Stomach (tissue), 8 donors: ENCODE measurements at regions not wholly inside any gene's neighbourhood (a gene's known extent, or its start where the extent isn't known, plus 50 kb on each side); places are given as distances from the start of the nearest gene placed in this dataset.

ENCODE experiments used
- DNase-seq, 2 donors: peaks; one replicate each; pipeline versions ENCODE4 v3.0.0 to v3.0.0-alpha.2; 2013 to 2019
- H3K27ac ChIP-seq, 5 donors: fragments of 200-600 bp in 4 of 5; sonication (generic) in 4 of 5; one replicate each; pipeline ENCODE4 v1.5.1; 2013 to 2019; ENCODE audit warnings: mild to moderate bottlenecking in 1 of 5, moderate library complexity in 1 of 5
- H3K27me3 ChIP-seq, 3 donors: fragments of 200-600 bp; sonication (generic); one replicate each; pipeline ENCODE4 v1.5.1; 2017 to 2019; ENCODE audit warnings: mixed run types in 1 of 3
- H3K36me3 ChIP-seq, 4 donors: fragments of 200-600 bp; sonication (generic); 1 replicate in 3 of 4; 2 replicates in 1 of 4; pipeline ENCODE4 v1.5.1; 2016 to 2019
- H3K4me1 ChIP-seq, 4 donors: fragments of 200-600 bp; sonication (generic); one replicate each; pipeline ENCODE4 v1.5.1; 2016 to 2019
- H3K4me3 ChIP-seq, 4 donors: fragments of 200-600 bp; sonication (generic) in 3 of 4; one replicate each; pipeline ENCODE4 v1.5.1; 2016 to 2019; ENCODE audit warnings: mild to moderate bottlenecking in 1 of 4
- H3K9me3 ChIP-seq, 4 donors: fragments of 200-600 bp; sonication (generic); one replicate each; pipeline ENCODE4 v1.5.1; 2016 to 2019
- EP300 ChIP-seq: sonication (generic); formaldehyde crosslinking; IDR thresholded peaks from one replicate; pipeline ENCODE4 v1.6.1; 2017; ENCODE audit warnings: antibody characterized with exemption
- POLR2A ChIP-seq, 4 donors: fragments of 450-650 bp; IDR thresholded peaks; one replicate each; pipeline ENCODE4 v1.6.1; 2016; ENCODE audit warnings: antibody characterized with exemption in 4 of 4, control low read depth in 2 of 4, mild to moderate bottlenecking in 1 of 4, moderate library complexity in 1 of 4
- POLR2AphosphoS5 ChIP-seq, 3 donors: sonication (generic); formaldehyde crosslinking; IDR thresholded peaks; one replicate each; pipeline ENCODE4 v1.6.1; 2016; ENCODE audit warnings: antibody characterized with exemption in 3 of 3
- WGBS, 5 donors: extraction: QIAGEN DNeasy Blood & Tissue Kit in 3 of 5; methylation state at CpG; one replicate each; pipeline versions ENCODE4 v1.1.5 to v1.1.7; 2013 to 2018; 5-methylcytosine and 5-hydroxymethylcytosine counted together
- intact Hi-C: fragments of 100-400 bp; cut with DNase I; formaldehyde crosslinking; loops from one replicate; pipeline ENCODE4 v1.15.1; 2023; ENCODE audit warnings: low total_unique reads
- TF ChIP-seq, protein P1 (sequence below), 7 experiments: fragments of 450-650 bp in 4 of 7; fragments of 200-600 bp in 3 of 7; sonication (generic) in 3 of 7; IDR thresholded peaks; one replicate each; pipeline ENCODE4 v1.5.1; 2016 to 2019; ENCODE audit warnings: antibody characterized with exemption in 7 of 7, control low read depth in 2 of 7, mild to moderate bottlenecking in 1 of 7
- donor health status: healthy with polysubstance abuse.
- donor health status: Bipolar disorder and iron deficiency.
- donor health status: healthy.

DNA sequence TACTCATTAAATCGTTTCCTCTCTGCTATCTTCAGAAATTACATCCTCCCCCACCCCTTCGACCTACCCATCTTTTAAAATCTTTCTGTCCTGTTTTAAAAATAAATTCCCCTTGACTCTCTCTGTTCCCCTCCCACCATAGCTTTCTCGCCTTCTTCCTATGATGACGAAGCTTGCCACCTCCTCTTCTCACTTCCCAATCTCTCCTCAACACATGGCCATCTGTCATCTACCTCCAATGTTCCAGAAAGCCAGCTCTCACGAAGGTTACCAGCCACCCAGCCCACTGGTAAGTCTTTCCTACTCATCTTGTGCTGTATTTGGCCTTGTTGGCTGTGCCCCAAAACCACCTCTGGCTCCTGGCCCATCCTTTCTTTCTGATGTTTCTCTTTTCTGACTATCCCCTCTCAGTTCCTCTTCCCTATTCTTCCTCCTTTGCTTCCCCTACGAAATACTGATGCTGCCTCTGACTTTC, 346.3 kb downstream of the ENC1 start:
- TF ChIP-seq EP300 (no peak), POLR2AphosphoS5 (IDR thresholded peaks at IDR 0.05) (no peak), POLR2A (IDR thresholded peaks at IDR 0.05) (no peak)
- TF ChIP-seq, protein P1, sequence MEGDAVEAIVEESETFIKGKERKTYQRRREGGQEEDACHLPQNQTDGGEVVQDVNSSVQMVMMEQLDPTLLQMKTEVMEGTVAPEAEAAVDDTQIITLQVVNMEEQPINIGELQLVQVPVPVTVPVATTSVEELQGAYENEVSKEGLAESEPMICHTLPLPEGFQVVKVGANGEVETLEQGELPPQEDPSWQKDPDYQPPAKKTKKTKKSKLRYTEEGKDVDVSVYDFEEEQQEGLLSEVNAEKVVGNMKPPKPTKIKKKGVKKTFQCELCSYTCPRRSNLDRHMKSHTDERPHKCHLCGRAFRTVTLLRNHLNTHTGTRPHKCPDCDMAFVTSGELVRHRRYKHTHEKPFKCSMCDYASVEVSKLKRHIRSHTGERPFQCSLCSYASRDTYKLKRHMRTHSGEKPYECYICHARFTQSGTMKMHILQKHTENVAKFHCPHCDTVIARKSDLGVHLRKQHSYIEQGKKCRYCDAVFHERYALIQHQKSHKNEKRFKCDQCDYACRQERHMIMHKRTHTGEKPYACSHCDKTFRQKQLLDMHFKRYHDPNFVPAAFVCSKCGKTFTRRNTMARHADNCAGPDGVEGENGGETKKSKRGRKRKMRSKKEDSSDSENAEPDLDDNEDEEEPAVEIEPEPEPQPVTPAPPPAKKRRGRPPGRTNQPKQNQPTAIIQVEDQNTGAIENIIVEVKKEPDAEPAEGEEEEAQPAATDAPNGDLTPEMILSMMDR (IDR thresholded peaks at IDR 0.05), result no peak
- Histone ChIP-seq H3K4me1 (peaks cover 0 to 18% (median 0%) of the 10 kb centered on the region in 4 donors), H3K36me3 (no peaks in the 10 kb centered on the region), H3K9me3 (no peaks in the 10 kb centered on the region), H3K27ac (no peak overlapping the region), H3K27me3 (no peaks in the 10 kb centered on the region), H3K4me3 (no peak overlapping the region)
- no peak for DNase-seq
- intact Hi-C loops, result no loop called here
- 69 to 80% (median 74%) methylated on average over 6 of the region's 6 CpGs for WGBS, 5 donors

DNA sequence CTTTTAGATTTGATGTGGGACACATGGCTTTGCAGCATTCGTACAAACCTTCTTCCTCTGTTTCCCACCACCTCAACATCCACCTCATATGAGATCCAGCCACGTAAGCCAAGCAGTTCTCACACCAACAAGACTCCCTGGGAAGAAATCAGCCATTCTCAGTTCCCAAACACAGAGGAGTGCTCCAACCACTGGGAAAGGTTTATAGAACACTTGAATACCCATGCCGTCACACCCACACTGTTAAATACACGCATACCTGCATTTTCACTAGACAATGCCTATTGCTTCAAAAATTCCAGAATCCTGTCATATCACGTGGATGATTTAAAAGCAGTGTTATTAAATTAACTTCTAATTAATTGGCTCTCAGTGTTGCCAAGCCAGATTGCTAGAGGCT, 347.3 kb downstream of the ENC1 start:
- Histone ChIP-seq H3K4me1 (peaks cover 0 to 22% (median 0%) of the 10 kb centered on the region in 4 donors), H3K4me3 (no peak overlapping the region), H3K36me3 (no peaks in the 10 kb centered on the region), H3K9me3 (no peaks in the 10 kb centered on the region), H3K27ac (no peak overlapping the region), H3K27me3 (no peaks in the 10 kb centered on the region)
- TF ChIP-seq, protein P1 (IDR thresholded peaks at IDR 0.05), result no peak
- no peak for TF ChIP-seq POLR2A (IDR thresholded peaks at IDR 0.05)
- TF ChIP-seq POLR2AphosphoS5 (IDR thresholded peaks at IDR 0.05), result no peak
- TF ChIP-seq EP300, result no peak
- WGBS, 5 donors, result 74 to 88% (median 85%) methylated on average over 5 of the region's 5 CpGs
- intact Hi-C loops, result no loop called here
- DNase-seq, result no peak

GRCh38 chr5:74290634-74291241, 349.8 kb downstream of the ENC1 start:
- intact Hi-C loops, result no loop called here
- no peak for TF ChIP-seq POLR2A (IDR thresholded peaks at IDR 0.05)
- TF ChIP-seq POLR2AphosphoS5 (IDR thresholded peaks at IDR 0.05), result no peak
- TF ChIP-seq, protein P1 (IDR thresholded peaks at IDR 0.05), result peak in 1 of 7 experiments; percentile 12
- Histone ChIP-seq H3K27me3 (no peaks in the 10 kb centered on the region), H3K4me3 (no peak overlapping the region), H3K27ac (no peak overlapping the region), H3K4me1 (peaks cover 0 to 14% (median 0%) of the 10 kb centered on the region in 4 donors), H3K9me3 (no peaks in the 10 kb centered on the region), H3K36me3 (no peaks in the 10 kb centered on the region)
- WGBS, 5 donors, result 67 to 91% (median 83%) methylated on average over 1 of the region's 1 CpG
- DNase-seq, result no peak

GRCh38 chr5:74289691-74290090, 350.8 kb downstream of the ENC1 start:
- 77 to 85% (median 84%) methylated on average over 1 of the region's 1 CpG for WGBS, 5 donors
- Histone ChIP-seq H3K9me3 (no peaks in the 10 kb centered on the region), H3K27me3 (no peaks in the 10 kb centered on the region), H3K4me1 (peaks cover 0 to 14% (median 0%) of the 10 kb centered on the region in 4 donors), H3K4me3 (no peak overlapping the region), H3K27ac (peak overlapping the region in 4 of 5 donors; percentile 25 to 61 (median 59)), H3K36me3 (no peaks in the 10 kb centered on the region)
- no peak for DNase-seq
- intact Hi-C loops, result no loop called here
- TF ChIP-seq, protein P1 (IDR thresholded peaks at IDR 0.05), result no peak
- TF ChIP-seq EP300 (no peak), POLR2A (IDR thresholded peaks at IDR 0.05) (no peak), POLR2AphosphoS5 (IDR thresholded peaks at IDR 0.05) (no peak)
